GM12864 (cell line): ENCODE measurements at regions not wholly inside any gene's neighbourhood (a gene's known extent, or its start where the extent isn't known, plus 50 kb on each side); places are given as distances from the start of the nearest gene placed in this dataset.

Experiments
- DNase-seq: peaks from one replicate; pipeline ENCODE4 v3.0.0-alpha.2; 2011; ENCODE audit warnings: low read depth
- H3K4me3 ChIP-seq: 2 replicates; pipeline ENCODE4 v1.5.1; 2011; ENCODE audit warnings: mild to moderate bottlenecking, low read depth, low read length, control low read depth
- CTCF ChIP-seq: IDR thresholded peaks from 2 replicates; pipeline ENCODE4 v1.5.1; 2011; ENCODE audit warnings: low read depth, mild to moderate bottlenecking, moderate library complexity, low read length, control low read depth, inconsistent platforms; ENCODE audit errors: missing control alignments

- no peak for TF ChIP-seq CTCF
- H3K4me3 ChIP-seq, result no peak overlapping the region
Observed at GRCh38 chr12:126210026-126210425, 1144.8 kb downstream of the AACS start.

GRCh38 chr12:126210448-126210847, 1145.2 kb downstream of the AACS start:
- no peak for DNase-seq
- H3K4me3 ChIP-seq, result no peak overlapping the region
- no peak for TF ChIP-seq CTCF

More at GRCh38 chr12:126210026-126210425, 1144.8 kb downstream of the AACS start:
- no peak for DNase-seq

DNA sequence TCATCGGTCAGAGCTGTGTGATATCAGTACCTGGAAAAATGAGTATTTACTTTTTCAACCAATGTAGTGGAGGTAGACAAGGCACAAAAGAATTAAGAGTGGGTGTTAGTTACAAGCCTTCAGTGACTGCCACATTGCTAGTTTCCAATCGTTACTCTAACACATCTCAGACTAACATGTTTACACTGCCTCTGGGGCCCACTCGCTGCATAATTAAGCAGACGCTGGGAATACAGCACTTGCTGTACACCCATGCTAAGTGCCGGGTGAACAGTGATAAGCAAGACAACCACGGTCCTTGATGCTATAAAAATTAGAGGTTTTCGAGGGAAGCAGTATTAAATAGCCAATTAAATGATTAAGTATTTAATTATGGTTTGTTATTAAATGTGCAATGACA, 1147.6 kb downstream of the AACS start:
- DNase-seq, result no peak
- H3K4me3 ChIP-seq, result no peak overlapping the region
- TF ChIP-seq CTCF, result no peak

DNA sequence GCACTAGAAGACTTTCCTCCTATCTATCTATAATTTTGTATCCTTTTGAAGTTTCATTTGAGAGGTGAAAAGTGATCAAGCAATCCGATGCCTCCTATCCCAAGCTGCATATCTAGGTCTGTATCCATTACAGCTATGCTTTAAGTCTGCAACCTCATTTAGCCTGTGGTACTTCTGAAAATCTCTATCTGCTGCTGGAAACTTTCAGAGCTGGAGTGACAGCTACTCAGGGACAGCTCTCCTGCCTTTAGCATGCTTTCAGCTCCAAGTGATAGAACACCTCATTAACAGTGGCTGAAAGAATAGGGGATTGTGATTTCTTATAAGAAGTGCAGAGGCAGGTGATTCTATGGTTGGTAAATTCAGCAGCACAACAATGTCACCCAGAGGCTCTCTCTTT, 1153.5 kb downstream of the AACS start:
- no peak for TF ChIP-seq CTCF
- DNase-seq, result no peak
- H3K4me3 ChIP-seq, result no peak overlapping the region

DNA sequence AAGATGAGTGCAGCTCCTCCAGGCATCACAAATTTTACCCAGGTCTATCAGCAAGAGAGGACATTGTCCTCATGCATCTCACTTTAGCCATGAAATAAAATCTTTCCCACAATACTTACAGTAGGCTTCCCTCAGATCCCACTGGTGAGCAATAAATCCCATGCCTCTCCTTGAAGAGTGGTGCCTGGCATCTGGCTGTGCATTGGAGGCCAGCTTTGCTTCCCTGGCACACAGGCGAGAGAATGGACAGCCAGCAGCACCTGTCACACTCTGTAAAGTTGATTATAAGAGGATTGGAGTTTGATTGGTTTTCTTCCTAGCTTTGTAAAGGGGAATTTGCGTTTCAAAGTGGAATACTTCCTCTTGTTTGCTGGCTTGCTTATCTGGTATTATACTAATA, 1153.9 kb downstream of the AACS start:
- DNase-seq, result no peak
- TF ChIP-seq CTCF, result no peak
- H3K4me3 ChIP-seq, result no peak overlapping the region

DNA sequence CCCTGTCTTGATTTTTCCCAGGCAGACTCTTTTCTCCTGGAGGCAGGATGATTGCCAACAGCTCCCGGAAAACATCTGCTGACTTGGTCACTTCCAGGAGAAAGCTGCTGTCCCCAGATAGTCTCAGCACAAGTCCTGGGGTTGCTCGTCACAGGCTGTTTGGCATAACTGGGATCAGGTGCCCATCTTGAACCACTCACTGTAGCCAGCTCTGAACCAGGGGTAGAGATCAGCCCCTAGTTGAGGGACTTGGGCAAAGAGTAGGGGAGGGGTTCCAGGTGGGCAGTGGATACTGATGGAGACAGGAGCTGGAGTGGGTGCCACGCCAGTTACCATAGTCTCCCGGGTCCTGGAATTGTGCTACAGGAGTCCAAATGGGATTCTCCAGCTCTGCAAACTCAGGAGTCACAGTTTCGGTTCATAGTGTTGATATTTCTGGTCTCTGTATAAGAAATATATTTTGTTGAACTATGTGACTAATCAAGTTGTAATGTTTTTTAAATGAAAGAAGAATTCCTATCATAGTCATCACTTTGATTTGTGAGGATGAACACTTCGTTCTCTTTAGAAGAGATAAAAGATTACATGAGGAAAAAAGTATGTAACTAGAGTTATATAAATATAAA, 1154.5 kb downstream of the AACS start:
- no peak for TF ChIP-seq CTCF
- DNase-seq, result no peak
- H3K4me3 ChIP-seq, result no peak overlapping the region

GRCh38 chr12:126224032-126224431, 1158.8 kb downstream of the AACS start:
- no peak for DNase-seq
- no peak overlapping the region for H3K4me3 ChIP-seq
- no peak for TF ChIP-seq CTCF
